ENCODE measurements at regions not wholly inside any gene's neighbourhood (a gene's known extent, or its start where the extent isn't known, plus 50 kb on each side); places are given as distances from the start of the nearest gene placed in this dataset.

GRCh38 chr1:29835406-29835805 is 599.1 kb downstream of the PTPRU start:
- H3K27ac ChIP-seq: no peak overlapping the region
- DNase-seq: no peak
- no peaks in the 10 kb centered on the region for H3K9me3 ChIP-seq
- no peak overlapping the region for H3K4me3 ChIP-seq
- intact Hi-C loops (cut with DNase I; ENCODE audit: low total_unique reads): no loop called here
- H3K36me3 ChIP-seq: no peaks in the 10 kb centered on the region
- TF ChIP-seq POLR2A (IDR thresholded peaks at IDR 0.05): no peak
- TF ChIP-seq CTCF (IDR thresholded peaks at IDR 0.05 in 8 of 11, conservative IDR thresholded peaks at IDR 0.05 in 3 of 11): no peak
- TF ChIP-seq POLR2AphosphoS5 (IDR thresholded peaks at IDR 0.05): no peak
- WGBS, 5 donors: 55 to 70% (median 67%) methylated on average over 4 of the region's 4 CpGs
- no peaks in the 10 kb centered on the region for H3K4me1 ChIP-seq
- peaks cover 0 to 36% (median 0%) of the 10 kb centered on the region in 7 donors for H3K27me3 ChIP-seq (replicated peaks in 1 of 7)

- TF ChIP-seq POLR2A (IDR thresholded peaks at IDR 0.05): no peak
- TF ChIP-seq POLR2AphosphoS5 (IDR thresholded peaks at IDR 0.05): no peak
- no peak for TF ChIP-seq CTCF (IDR thresholded peaks at IDR 0.05 in 8 of 11, conservative IDR thresholded peaks at IDR 0.05 in 3 of 11)
- peaks cover 0 to 51% (median 0%) of the 10 kb centered on the region in 7 donors for H3K27me3 ChIP-seq (replicated peaks in 1 of 7)
- H3K9me3 ChIP-seq: no peaks in the 10 kb centered on the region
- intact Hi-C loops (cut with DNase I; ENCODE audit: low total_unique reads): no loop called here
- 82 to 93% (median 87%) methylated on average over 6 of the region's 6 CpGs for WGBS, 5 donors
- DNase-seq: no peak
- H3K4me1 ChIP-seq: no peaks in the 10 kb centered on the region
- no peak overlapping the region for H3K27ac ChIP-seq
- no peaks in the 10 kb centered on the region for H3K36me3 ChIP-seq
- H3K4me3 ChIP-seq: no peak overlapping the region
These were observed 597.3 kb downstream of the PTPRU start for GRCh38 chr1:29833581-29833980.

- Histone ChIP-seq H3K36me3 (no peaks in the 10 kb centered on the region), H3K4me3 (no peak overlapping the region), H3K27me3 (replicated peaks in 1 of 7) (peaks cover 0 to 55% (median 0%) of the 10 kb centered on the region in 7 donors), H3K27ac (no peak overlapping the region), H3K4me1 (no peaks in the 10 kb centered on the region), H3K9me3 (no peaks in the 10 kb centered on the region)
- TF ChIP-seq CTCF (IDR thresholded peaks at IDR 0.05 in 8 of 11, conservative IDR thresholded peaks at IDR 0.05 in 3 of 11): no peak
- TF ChIP-seq POLR2AphosphoS5 (IDR thresholded peaks at IDR 0.05): no peak
- TF ChIP-seq POLR2A (IDR thresholded peaks at IDR 0.05): no peak
- DNase-seq: peak; percentile 17
- intact Hi-C loops (cut with DNase I; ENCODE audit: low total_unique reads): no loop called here
- whole genome bisulfite sequencing, 5 donors: 70 to 90% (median 85%) methylated on average over 5 of the region's 5 CpGs
These were observed 596.6 kb downstream of the PTPRU start for GRCh38 chr1:29832936-29833335.

GRCh38 chr1:29832471-29832870 is 596.1 kb downstream of the PTPRU start:
- intact Hi-C loops (cut with DNase I; ENCODE audit: low total_unique reads): no loop called here
- TF ChIP-seq POLR2A (IDR thresholded peaks at IDR 0.05) (no peak), POLR2AphosphoS5 (IDR thresholded peaks at IDR 0.05) (no peak), CTCF (IDR thresholded peaks at IDR 0.05 in 8 of 11, conservative IDR thresholded peaks at IDR 0.05 in 3 of 11) (no peak)

More at GRCh38 chr1:29832471-29832870, 596.1 kb downstream of the PTPRU start:
- 70 to 81% (median 71%) methylated on average over 8 of the region's 8 CpGs for WGBS, 5 donors
- no peak overlapping the region for H3K4me3 ChIP-seq
- H3K9me3 ChIP-seq: no peaks in the 10 kb centered on the region
- H3K27ac ChIP-seq: no peak overlapping the region
- H3K36me3 ChIP-seq: no peaks in the 10 kb centered on the region
- peaks cover 0 to 58% (median 0%) of the 10 kb centered on the region in 7 donors for H3K27me3 ChIP-seq (replicated peaks in 1 of 7)
- no peaks in the 10 kb centered on the region for H3K4me1 ChIP-seq
- peak; percentile 52 for DNase-seq

All from spleen (tissue), 11 donors.